ENCODE measurements at regions not wholly inside any gene's neighbourhood (a gene's known extent, or its start where the extent isn't known, plus 50 kb on each side); places are given as distances from the start of the nearest gene placed in this dataset.

DNA sequence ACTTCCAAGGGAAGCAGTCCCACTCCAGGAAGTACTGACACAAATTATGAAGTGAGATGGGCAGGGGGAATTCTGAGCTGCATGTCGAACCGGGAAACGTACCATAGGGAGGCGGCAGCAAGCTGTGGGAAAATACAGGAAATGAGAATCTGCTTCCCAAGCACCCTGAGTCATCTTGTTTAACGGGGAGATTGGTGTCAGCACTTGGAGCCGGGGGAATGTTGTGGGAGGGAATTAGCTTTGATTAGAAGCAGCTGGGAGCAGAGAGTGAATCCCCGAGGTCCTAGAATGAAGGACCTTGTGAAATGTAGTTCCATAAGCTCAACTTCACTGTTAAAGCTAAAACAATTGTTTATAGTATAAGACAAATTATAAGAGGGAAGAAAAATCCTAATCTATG is 141.4 kb upstream of the PRKCQ start:
- DNase-seq (ENCODE audit: low read depth): peak; percentile 95
- H3K4me3 ChIP-seq (ENCODE audit: control insufficient read depth, low read depth, low read length): peak overlapping the region; percentile 17
- TF ChIP-seq, protein P1, sequence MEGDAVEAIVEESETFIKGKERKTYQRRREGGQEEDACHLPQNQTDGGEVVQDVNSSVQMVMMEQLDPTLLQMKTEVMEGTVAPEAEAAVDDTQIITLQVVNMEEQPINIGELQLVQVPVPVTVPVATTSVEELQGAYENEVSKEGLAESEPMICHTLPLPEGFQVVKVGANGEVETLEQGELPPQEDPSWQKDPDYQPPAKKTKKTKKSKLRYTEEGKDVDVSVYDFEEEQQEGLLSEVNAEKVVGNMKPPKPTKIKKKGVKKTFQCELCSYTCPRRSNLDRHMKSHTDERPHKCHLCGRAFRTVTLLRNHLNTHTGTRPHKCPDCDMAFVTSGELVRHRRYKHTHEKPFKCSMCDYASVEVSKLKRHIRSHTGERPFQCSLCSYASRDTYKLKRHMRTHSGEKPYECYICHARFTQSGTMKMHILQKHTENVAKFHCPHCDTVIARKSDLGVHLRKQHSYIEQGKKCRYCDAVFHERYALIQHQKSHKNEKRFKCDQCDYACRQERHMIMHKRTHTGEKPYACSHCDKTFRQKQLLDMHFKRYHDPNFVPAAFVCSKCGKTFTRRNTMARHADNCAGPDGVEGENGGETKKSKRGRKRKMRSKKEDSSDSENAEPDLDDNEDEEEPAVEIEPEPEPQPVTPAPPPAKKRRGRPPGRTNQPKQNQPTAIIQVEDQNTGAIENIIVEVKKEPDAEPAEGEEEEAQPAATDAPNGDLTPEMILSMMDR (IDR thresholded peaks at IDR 0.05; ENCODE audit: control insufficient read depth, insufficient read depth, low read depth, low read length, missing control alignments): peak; percentile 60

- H3K4me3 ChIP-seq (ENCODE audit: control insufficient read depth, low read depth, low read length): no peak overlapping the region
- TF ChIP-seq, protein P1 (IDR thresholded peaks at IDR 0.05; ENCODE audit: control insufficient read depth, insufficient read depth, low read depth, low read length, missing control alignments): no peak
- no peak for DNase-seq (ENCODE audit: low read depth)
Observed at GRCh38 chr10:6719561-6719960, 139.5 kb upstream of the PRKCQ start.

DNA sequence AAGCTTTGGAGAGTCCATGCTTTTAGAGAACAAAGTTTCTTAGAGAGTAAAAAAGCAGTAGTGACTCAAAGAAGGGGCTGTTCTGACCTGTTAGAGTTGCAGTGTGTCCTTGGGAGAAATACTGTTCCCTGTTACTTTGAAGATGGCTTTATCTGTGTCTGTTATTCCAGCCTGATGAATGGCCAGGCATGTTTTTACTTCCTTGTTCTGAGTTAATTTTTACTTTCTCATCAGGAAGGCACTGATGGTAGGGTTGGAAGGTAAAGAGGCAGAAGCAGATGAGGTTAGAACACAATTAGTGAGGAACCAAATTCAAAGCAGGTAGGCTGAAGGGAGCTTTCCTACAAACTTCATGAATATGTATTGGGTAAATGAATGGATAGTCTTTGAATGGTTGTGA is 138.5 kb upstream of the PRKCQ start:
- H3K4me3 ChIP-seq (ENCODE audit: control insufficient read depth, low read depth, low read length): no peak overlapping the region
- TF ChIP-seq, protein P1 (IDR thresholded peaks at IDR 0.05; ENCODE audit: control insufficient read depth, insufficient read depth, low read depth, low read length, missing control alignments): no peak
- DNase-seq (ENCODE audit: low read depth): no peak

- H3K4me3 ChIP-seq (ENCODE audit: control insufficient read depth, low read depth, low read length): no peak overlapping the region
- DNase-seq (ENCODE audit: low read depth): peak; percentile 84
- TF ChIP-seq, protein P1 (IDR thresholded peaks at IDR 0.05; ENCODE audit: control insufficient read depth, insufficient read depth, low read depth, low read length, missing control alignments): no peak
Observed at GRCh38 chr10:6716516-6716915, 136.4 kb upstream of the PRKCQ start.

GRCh38 chr10:6713716-6714115 is 133.6 kb upstream of the PRKCQ start:
- TF ChIP-seq, protein P1 (IDR thresholded peaks at IDR 0.05; ENCODE audit: control insufficient read depth, insufficient read depth, low read depth, low read length, missing control alignments): no peak
- no peak for DNase-seq (ENCODE audit: low read depth)

DNA sequence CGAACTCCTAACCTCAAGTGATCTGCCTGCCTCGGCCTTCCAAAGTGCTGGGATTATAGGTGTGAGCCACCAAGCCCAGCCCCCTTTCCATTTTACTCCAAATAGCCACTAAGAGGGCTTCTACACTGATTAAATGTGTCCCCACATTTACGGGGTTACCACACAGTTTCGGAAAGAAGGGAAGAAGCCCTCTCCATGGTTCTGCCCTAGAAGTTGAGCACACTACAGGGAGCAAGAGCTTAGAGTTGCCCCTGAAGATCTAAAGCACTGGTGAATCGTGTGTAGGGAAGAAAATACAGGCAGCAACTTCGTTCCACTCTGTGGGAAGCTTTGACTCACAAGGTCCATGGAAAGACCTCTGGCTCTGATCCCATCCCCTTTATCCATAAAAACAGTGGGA is 133.0 kb upstream of the PRKCQ start:
- no peak for DNase-seq (ENCODE audit: low read depth)
- no peak overlapping the region for H3K4me3 ChIP-seq (ENCODE audit: control insufficient read depth, low read depth, low read length)
- TF ChIP-seq, protein P1 (IDR thresholded peaks at IDR 0.05; ENCODE audit: control insufficient read depth, insufficient read depth, low read depth, low read length, missing control alignments): no peak

More at GRCh38 chr10:6713716-6714115, 133.6 kb upstream of the PRKCQ start:
- H3K4me3 ChIP-seq (ENCODE audit: control insufficient read depth, low read depth, low read length): no peak overlapping the region

GRCh38 chr10:6711881-6712280 is 131.8 kb upstream of the PRKCQ start:
- no peak for DNase-seq (ENCODE audit: low read depth)
- TF ChIP-seq, protein P1 (IDR thresholded peaks at IDR 0.05; ENCODE audit: control insufficient read depth, insufficient read depth, low read depth, low read length, missing control alignments): no peak
- no peak overlapping the region for H3K4me3 ChIP-seq (ENCODE audit: control insufficient read depth, low read depth, low read length)

Measured in AG09309 (cell line).